ENCODE measurements at regions not wholly inside any gene's neighbourhood (a gene's known extent, or its start where the extent isn't known, plus 50 kb on each side); places are given as distances from the start of the nearest gene placed in this dataset.

- in situ Hi-C loops (cut with MboI; ENCODE audit: low sequenced_read_pairs): no loop called here
- H3K36me3 ChIP-seq (replicated peaks): no peaks in the 10 kb centered on the region
- H3K27me3 ChIP-seq (ENCODE audit: low read depth): no peaks in the 10 kb centered on the region
- DNase-seq (ENCODE audit: low spot score in 2 of 2): no peak
- H3K4me3 ChIP-seq: no peak overlapping the region
- H3K4me1 ChIP-seq: no peaks in the 10 kb centered on the region
- H3K9me3 ChIP-seq: no peaks in the 10 kb centered on the region
Measured at GRCh38 chr11:15878756-15879155, 477.6 kb downstream of the SOX6 start.

DNA sequence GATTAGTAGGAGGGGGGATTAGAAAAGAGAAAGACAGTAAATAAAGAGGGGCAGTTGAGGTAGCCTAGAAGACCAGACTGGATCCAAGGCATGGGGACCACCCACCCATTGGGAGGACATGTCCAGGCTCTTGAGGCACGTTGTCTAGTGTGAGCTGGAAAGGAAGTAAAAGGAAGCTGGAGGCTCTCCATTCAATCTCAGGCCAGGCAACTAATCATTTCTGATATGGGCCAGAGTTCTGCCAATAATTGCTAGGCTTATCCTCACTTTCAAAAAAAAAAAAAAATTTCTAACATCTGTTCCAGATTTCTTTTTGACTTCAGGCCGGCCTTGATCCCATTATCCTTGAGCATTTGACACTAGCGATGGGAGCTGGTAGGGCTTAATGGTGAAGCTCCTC lies 476.1 kb downstream of the SOX6 start:
- DNase-seq (ENCODE audit: low spot score in 2 of 2): no peak
- in situ Hi-C loops (cut with MboI; ENCODE audit: low sequenced_read_pairs): no loop called here
- H3K36me3 ChIP-seq (replicated peaks): no peaks in the 10 kb centered on the region
- H3K4me3 ChIP-seq: no peak overlapping the region
- no peaks in the 10 kb centered on the region for H3K4me1 ChIP-seq
- H3K9me3 ChIP-seq: no peaks in the 10 kb centered on the region
- no peaks in the 10 kb centered on the region for H3K27me3 ChIP-seq (ENCODE audit: low read depth)

GRCh38 chr11:15882876-15883454 lies 473.4 kb downstream of the SOX6 start:
- Histone ChIP-seq H3K36me3 (replicated peaks) (no peaks in the 10 kb centered on the region), H3K9me3 (no peaks in the 10 kb centered on the region), H3K4me1 (no peaks in the 10 kb centered on the region), H3K4me3 (no peak overlapping the region), H3K27me3 (ENCODE audit: low read depth) (no peaks in the 10 kb centered on the region)
- in situ Hi-C loops (cut with MboI; ENCODE audit: low sequenced_read_pairs): no loop called here
- DNase-seq (ENCODE audit: low spot score in 2 of 2): no peak

DNA sequence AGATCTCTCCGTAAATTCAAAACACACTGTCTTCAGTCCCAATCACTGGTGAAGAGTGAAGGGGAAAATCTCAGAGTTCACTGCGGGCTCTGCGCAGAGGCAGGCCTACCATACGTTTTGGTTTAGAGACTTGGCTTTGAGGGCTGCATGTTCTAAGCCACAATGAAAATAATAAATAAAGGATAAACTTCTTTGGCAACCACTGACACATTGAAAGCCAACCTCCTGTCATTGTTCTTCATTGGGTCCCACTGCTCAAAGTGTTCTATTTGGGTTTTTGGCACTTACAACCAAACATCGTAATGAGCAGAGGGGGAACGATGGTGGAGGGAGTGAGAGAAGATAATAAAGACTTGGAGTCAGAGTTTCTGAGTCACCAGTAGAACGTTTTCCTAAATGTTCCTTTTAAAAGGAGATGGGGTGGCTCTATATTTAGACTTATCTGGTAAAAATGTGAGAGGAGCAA lies 472.9 kb downstream of the SOX6 start:
- Histone ChIP-seq H3K4me3 (no peak overlapping the region), H3K4me1 (no peaks in the 10 kb centered on the region), H3K27me3 (ENCODE audit: low read depth) (no peaks in the 10 kb centered on the region), H3K36me3 (replicated peaks) (no peaks in the 10 kb centered on the region), H3K9me3 (no peaks in the 10 kb centered on the region)
- DNase-seq (ENCODE audit: low spot score in 2 of 2): no peak
- in situ Hi-C loops (cut with MboI; ENCODE audit: low sequenced_read_pairs): no loop called here

DNA sequence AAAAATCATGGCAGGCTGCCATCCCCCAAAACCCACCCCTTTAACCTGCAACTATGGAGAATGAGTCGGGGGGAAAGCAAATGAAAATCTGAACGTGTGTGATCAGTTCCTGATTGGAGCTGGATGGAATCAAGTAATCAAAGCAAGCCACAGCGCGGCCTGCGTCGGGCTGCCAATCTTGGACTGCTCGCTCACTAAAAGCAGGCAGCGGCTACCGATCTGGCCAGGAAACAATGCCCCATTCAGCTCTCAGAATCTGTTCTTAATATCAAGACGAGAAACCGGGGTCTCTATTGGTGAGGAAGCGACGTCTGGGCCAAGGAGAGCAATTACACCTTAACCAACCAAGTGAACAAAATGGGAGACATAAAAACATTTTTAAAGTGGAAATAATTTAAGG lies 472.2 kb downstream of the SOX6 start:
- in situ Hi-C loops (cut with MboI; ENCODE audit: low sequenced_read_pairs): no loop called here
- no peak overlapping the region for H3K4me3 ChIP-seq
- no peaks in the 10 kb centered on the region for H3K4me1 ChIP-seq
- no peaks in the 10 kb centered on the region for H3K36me3 ChIP-seq (replicated peaks)
- no peaks in the 10 kb centered on the region for H3K27me3 ChIP-seq (ENCODE audit: low read depth)
- no peaks in the 10 kb centered on the region for H3K9me3 ChIP-seq
- DNase-seq (ENCODE audit: low spot score in 2 of 2): no peak

GRCh38 chr11:15884777-15885540 lies 471.4 kb downstream of the SOX6 start:
- in situ Hi-C loops (cut with MboI; ENCODE audit: low sequenced_read_pairs): no loop called here
- DNase-seq (ENCODE audit: low spot score in 2 of 2): no peak

DNA sequence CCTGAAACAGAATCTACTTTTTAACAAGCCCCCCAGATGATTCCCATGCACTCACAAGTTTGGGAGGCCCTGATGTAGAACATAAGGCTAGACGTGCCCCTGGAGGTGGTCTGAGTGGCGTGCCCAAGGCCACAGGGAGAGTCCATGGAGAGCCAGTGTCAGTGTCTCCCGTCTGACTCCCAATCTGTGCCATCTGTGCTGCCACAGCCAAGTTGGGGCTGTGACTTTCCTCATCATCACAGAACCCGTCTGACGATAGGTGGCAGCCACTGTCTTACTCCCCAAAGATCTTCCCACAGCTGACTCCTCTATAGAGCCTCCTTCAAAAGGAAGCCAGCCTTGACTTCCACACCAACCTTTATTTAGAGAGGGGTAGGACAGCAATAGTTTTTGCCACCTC lies 470.5 kb downstream of the SOX6 start:
- DNase-seq (ENCODE audit: low spot score in 2 of 2): no peak
- in situ Hi-C loops (cut with MboI; ENCODE audit: low sequenced_read_pairs): no loop called here

More at GRCh38 chr11:15884777-15885540, 471.4 kb downstream of the SOX6 start:
- no peaks in the 10 kb centered on the region for H3K4me1 ChIP-seq
- no peak overlapping the region for H3K4me3 ChIP-seq
- no peaks in the 10 kb centered on the region for H3K36me3 ChIP-seq (replicated peaks)
- no peaks in the 10 kb centered on the region for H3K9me3 ChIP-seq
- no peaks in the 10 kb centered on the region for H3K27me3 ChIP-seq (ENCODE audit: low read depth)

GRCh38 chr11:15886299-15886698 lies 470.0 kb downstream of the SOX6 start:
- no peaks in the 10 kb centered on the region for H3K9me3 ChIP-seq
- H3K4me3 ChIP-seq: no peak overlapping the region
- no peaks in the 10 kb centered on the region for H3K4me1 ChIP-seq
- H3K36me3 ChIP-seq (replicated peaks): no peaks in the 10 kb centered on the region
- DNase-seq (ENCODE audit: low spot score in 2 of 2): no peak
- no peaks in the 10 kb centered on the region for H3K27me3 ChIP-seq (ENCODE audit: low read depth)
- in situ Hi-C loops (cut with MboI; ENCODE audit: low sequenced_read_pairs): no loop called here

More for the DNA sequence above, 470.5 kb downstream of the SOX6 start:
- H3K4me1 ChIP-seq: no peaks in the 10 kb centered on the region
- no peaks in the 10 kb centered on the region for H3K27me3 ChIP-seq (ENCODE audit: low read depth)
- no peak overlapping the region for H3K4me3 ChIP-seq
- H3K9me3 ChIP-seq: no peaks in the 10 kb centered on the region
- no peaks in the 10 kb centered on the region for H3K36me3 ChIP-seq (replicated peaks)

- DNase-seq (ENCODE audit: low spot score in 2 of 2): no peak
- H3K9me3 ChIP-seq: no peaks in the 10 kb centered on the region
- H3K36me3 ChIP-seq (replicated peaks): no peaks in the 10 kb centered on the region
- no peaks in the 10 kb centered on the region for H3K27me3 ChIP-seq (ENCODE audit: low read depth)
- in situ Hi-C loops (cut with MboI; ENCODE audit: low sequenced_read_pairs): no loop called here
- no peak overlapping the region for H3K4me3 ChIP-seq
- H3K4me1 ChIP-seq: no peaks in the 10 kb centered on the region
Measured at GRCh38 chr11:15886866-15887265, 469.5 kb downstream of the SOX6 start.

DNA sequence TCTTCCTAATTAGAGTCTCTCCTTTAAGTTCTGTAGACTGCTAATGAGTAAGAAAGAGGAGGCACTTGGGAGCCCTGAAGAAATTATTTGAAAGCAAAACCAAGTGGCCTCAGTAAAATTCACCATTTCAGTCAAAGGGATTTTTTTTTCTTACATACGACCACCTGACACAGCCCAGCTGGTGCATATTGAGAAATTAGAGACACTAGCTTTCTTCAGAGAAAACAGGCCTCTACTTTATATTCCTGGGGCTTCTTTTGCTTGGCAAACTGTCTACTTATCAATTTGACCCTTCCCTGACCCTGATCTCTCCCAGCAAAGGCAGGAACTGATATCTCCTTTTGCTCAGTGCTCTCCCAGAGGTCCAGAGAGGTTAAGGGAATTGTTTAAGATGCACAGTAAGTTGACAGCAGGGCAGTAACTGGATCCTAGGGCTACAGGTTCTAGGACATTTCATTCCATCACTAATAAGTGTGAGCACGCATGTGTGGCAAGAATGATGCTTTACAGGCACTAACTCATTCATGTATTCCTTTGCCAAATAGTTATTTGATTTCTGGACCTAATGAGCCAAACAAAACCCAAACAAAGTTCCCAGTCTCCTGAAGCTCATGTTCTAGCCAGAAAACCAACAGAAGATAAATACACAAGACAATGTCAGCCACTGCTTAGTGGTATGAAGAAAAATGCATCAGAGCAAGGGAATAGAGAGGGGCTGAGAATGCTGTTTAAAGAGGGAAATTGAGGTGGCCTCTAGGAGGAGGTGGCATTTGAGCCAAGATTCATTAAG lies 467.6 kb downstream of the SOX6 start:
- in situ Hi-C loops (cut with MboI; ENCODE audit: low sequenced_read_pairs): no loop called here
- H3K4me3 ChIP-seq: no peak overlapping the region
- no peaks in the 10 kb centered on the region for H3K36me3 ChIP-seq (replicated peaks)
- H3K4me1 ChIP-seq: no peaks in the 10 kb centered on the region
- H3K9me3 ChIP-seq: no peaks in the 10 kb centered on the region
- no peak for DNase-seq (ENCODE audit: low spot score in 2 of 2)
- H3K27me3 ChIP-seq (ENCODE audit: low read depth): no peaks in the 10 kb centered on the region

GRCh38 chr11:15889363-15890030 lies 466.8 kb downstream of the SOX6 start:
- in situ Hi-C loops (cut with MboI; ENCODE audit: low sequenced_read_pairs): no loop called here
- no peaks in the 10 kb centered on the region for H3K9me3 ChIP-seq

GRCh38 chr11:15890031-15890713 lies 466.2 kb downstream of the SOX6 start:
- H3K36me3 ChIP-seq (replicated peaks): no peaks in the 10 kb centered on the region
- in situ Hi-C loops (cut with MboI; ENCODE audit: low sequenced_read_pairs): no loop called here
- DNase-seq (ENCODE audit: low spot score in 2 of 2): no peak
- no peaks in the 10 kb centered on the region for H3K4me1 ChIP-seq
- H3K4me3 ChIP-seq: no peak overlapping the region
- H3K9me3 ChIP-seq: no peaks in the 10 kb centered on the region
- no peaks in the 10 kb centered on the region for H3K27me3 ChIP-seq (ENCODE audit: low read depth)

More at GRCh38 chr11:15889363-15890030, 466.8 kb downstream of the SOX6 start:
- Histone ChIP-seq H3K4me3 (no peak overlapping the region), H3K27me3 (ENCODE audit: low read depth) (no peaks in the 10 kb centered on the region), H3K4me1 (no peaks in the 10 kb centered on the region), H3K36me3 (replicated peaks) (no peaks in the 10 kb centered on the region)
- no peak for DNase-seq (ENCODE audit: low spot score in 2 of 2)

DNA sequence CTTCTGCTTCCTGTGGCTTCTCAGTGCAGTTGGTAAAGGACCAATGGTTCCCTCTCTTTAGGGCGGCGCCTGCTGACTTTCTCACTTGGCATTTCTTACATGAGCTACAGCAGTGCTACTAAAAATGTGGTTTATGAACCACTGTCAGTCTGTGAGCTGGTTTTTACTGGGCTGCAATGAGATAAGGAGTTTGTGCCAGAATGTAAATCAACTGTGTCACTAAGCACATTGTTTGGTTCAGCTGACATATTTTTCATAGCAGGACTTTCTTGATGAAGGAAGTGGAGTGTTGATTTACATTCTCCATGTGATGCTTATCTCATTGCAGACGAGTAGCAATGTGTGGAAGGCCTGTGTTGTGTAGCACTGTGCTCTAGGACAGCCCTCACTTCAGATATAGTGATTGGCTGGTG lies 463.3 kb downstream of the SOX6 start:
- in situ Hi-C loops (cut with MboI; ENCODE audit: low sequenced_read_pairs): no loop called here
- H3K4me3 ChIP-seq: no peak overlapping the region
- no peak for DNase-seq (ENCODE audit: low spot score in 2 of 2)
- H3K9me3 ChIP-seq: no peaks in the 10 kb centered on the region
- H3K36me3 ChIP-seq (replicated peaks): no peaks in the 10 kb centered on the region
- H3K27me3 ChIP-seq (ENCODE audit: low read depth): no peaks in the 10 kb centered on the region
- no peaks in the 10 kb centered on the region for H3K4me1 ChIP-seq
